GM18499 (cell line): ENCODE measurements at regions not wholly inside any gene's neighbourhood (a gene's known extent, or its start where the extent isn't known, plus 50 kb on each side); places are given as distances from the start of the nearest gene placed in this dataset.

Experiments used
- ATAC-seq: cut with Tn5 transposase; IDR thresholded peaks from one replicate; pipeline ENCODE4 v1.9.1; 2021; ENCODE audit warnings: moderate number of reproducible peaks; ENCODE audit not compliant: insufficient read depth, unreplicated experiment

DNA sequence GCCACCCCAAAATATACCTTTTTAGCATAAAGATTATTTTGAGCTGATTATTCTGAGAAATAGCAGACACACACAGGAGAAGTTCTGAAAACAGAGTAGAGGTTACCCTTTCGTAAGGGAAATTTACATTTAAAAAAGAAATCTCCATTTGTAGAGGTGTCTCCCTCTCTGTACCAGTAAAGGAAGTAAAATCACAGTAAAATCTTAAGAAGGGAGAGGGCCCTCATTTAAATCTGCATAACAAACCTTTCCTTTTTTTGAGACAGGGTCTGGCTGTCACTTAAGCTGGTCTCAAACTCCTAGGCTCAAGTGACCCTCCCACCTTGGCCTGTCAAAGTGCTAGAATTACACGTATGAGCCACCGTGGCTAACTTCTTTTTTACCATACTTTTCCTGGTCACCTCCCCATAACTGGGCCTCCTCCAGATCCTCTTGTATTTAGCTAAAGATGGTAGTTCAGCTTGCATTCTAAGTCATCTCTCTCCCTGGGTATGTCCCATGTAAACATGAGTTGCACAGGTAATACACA lies 92.2 kb upstream of the INTU start:
- no peak for ATAC-seq

DNA sequence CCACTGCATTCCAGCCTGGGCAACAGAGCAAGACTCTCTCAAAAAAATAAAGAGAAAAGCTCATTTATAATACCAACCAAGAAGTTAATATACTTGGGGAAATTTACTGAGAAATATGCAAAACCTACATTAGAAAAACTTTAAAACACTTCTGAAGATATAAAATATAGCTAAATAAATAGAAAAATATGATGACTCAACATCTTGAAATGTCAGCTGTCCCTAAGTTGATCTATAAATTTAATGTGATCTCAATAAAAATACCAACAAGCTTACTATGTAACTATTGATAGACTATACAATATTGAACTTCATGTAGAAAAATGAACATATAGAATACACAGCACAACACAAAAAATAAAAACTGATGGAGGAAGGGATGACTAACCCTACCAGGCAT lies 87.5 kb upstream of the INTU start:
- ATAC-seq: no peak

DNA sequence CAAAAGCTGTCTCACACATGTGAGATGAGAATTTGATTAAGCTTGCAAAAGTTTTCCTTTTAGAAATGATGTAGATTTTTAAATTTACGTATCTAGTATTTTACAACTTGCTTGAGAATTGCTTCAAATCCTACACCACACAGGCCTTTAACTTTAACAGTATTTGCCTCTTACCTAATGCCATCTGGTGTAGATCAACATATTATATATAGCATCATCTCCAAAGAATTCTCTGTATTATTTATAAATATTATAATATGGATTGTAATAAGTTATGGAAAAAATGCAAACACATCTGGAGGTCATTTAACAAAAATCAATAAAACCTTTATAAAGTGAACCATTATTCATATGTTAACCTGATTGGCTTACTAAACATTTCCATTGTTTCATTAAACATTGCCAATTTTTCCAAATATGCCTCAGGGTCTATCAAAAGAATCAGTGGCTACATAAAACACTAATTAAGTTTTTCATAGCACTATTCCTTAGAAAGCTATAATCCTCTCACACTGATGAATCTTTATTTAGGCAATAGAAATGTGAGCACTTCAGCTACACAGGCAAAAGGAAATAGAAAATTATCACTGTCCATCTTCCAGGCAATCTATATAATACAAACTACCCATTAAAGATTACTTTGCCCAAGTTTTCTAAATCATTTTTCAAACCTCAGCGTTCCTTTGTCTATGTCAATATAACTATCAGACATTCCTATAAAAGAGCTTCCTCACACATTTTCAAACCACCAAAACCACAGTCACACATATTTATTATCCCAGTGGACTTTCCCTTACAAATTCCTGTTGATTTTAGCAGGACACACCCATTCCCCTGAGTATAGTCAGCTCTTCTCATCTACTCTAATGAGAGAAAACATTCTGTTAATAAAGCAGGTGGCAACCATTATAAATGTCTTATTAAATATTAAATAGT lies 83.5 kb upstream of the INTU start:
- ATAC-seq: no peak

DNA sequence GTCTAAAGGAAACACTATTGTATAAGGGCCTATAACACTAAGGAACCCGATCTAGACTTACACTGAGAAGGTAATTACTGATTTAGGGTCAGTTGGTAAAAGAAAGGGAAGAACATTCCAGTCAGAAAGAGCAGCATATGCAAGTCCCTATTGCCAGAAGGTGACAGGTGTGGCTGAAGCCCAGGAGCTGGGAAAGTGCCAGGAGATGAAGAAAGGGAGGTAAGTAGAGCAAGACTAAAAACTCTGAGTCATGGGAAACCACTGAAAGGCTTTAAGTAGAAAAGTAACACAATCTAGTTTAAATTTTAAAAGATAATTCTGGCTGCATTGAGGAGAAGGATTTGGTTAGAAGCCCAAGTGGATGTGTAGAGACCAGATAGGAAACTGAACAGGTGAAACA lies 77.7 kb upstream of the INTU start:
- ATAC-seq: no peak

DNA sequence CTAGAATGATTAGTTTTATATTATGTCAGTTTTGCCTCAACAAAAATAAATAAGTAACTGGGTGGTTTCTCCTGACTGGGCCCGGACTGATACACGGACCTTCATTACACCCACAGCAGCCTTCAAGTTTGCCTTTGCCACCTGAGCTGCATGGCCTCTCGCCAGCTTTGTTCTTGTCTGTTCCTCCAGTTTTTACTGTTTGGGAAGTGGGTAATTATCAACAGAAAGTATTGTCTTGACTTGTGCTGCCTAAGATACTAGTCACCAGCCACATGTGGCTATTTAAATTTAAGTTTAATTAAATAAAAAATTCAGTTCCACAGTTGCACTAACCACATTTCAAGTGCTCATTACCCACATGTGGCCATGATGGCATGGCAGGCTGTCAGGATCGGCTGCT lies 74.7 kb upstream of the INTU start:
- no peak for ATAC-seq

DNA sequence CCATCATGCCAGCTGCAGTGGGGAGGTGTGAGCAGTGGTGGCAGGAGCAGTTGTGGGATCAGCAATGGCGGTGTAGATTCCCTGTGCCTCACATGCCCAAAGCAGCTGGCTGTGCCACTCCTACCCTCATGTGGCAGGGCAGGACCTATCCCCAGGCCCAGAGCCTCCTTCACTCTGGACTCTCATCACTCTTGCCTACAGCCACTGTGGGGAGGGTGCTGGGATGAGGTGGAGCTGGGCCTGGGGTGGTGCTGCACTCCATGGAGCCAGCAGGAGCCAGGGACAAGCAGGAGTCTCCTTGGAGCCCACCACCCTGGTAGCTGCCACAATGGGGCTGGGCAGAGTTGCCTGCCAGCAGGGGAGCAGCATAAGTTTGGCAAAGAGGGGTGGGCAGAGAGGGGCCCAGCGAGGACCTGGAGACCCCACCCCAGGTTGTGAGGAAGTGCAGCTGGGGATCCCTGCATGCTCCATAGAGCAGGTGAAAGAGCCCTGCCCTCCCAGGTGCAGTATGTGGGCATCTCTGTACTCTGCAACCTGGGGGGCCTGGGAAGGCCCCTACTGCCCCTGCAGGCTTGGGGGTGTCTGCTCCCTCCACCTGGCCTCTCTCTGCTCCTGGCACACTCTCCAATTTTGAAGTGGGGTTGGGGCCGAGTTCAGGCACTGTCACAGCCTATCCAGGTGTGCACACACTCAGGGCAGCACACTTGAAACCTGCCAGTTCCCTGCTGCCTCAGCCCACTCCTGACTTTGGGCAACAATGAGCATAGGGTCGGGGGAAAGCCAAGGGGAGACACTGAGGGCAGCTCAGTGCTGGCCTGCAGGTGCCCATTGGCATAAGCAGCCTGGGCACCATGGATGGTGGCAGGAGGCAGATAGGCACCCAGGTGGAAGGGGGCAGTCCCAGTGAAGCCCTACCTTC lies 74.0 kb upstream of the INTU start:
- ATAC-seq: no peak

DNA sequence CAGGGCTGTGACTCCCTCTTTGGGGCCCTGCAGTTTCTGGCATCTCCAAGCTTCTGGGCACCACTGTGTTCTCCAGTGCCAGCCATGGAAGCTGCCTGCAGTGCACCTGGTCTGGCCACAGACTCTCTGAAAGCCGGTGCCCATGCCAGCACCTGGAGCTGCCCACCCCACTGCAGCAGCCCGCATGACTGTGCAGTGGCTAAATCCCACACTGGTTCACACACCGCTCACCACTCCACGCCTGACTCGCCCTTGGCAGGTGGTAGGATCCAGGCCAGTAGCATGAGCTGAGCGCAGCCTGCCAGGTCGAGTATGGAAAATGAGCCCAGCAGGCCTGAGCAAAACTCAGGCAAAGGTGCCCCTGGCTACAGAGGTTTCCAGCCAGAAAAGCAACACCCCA lies 72.8 kb upstream of the INTU start:
- no peak for ATAC-seq

DNA sequence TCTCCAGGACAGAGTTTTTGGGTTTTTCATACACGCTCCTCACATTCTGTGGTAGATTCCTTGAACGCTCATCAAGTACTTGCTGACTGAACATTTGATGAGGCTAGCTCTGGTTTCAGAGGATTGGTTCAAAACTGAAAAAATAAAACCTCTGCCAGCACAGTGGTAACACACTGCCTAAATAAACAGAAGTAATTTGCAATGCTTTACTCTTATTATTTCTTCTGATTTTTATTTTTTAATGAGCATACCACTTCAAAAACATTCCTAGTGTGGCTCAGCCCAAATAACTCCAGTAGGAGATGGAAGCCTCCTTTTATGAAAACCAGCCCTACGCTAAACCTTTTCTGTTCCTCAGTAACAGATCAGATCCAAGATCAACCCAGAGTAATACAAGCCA lies 72.0 kb upstream of the INTU start:
- ATAC-seq: no peak

DNA sequence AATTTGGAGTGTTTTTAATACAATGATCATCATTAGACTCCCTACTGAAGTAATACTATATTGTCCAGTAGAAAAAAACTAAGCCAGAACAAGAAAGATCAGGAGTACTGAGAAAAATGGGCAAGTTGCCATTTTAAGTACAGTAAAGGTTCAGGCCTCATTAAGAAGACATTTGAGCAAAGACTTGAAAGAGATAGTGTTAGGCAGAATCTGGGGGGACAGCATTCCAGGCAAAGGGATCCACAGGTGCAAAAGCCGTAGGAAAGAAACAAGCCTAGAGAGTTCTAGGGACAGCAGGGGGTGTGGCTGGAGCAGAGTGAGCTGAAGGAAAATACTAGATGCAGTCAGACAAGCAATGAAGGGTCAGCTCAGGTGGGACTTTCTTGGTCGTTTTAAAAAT lies 58.1 kb upstream of the INTU start:
- ATAC-seq: no peak

DNA sequence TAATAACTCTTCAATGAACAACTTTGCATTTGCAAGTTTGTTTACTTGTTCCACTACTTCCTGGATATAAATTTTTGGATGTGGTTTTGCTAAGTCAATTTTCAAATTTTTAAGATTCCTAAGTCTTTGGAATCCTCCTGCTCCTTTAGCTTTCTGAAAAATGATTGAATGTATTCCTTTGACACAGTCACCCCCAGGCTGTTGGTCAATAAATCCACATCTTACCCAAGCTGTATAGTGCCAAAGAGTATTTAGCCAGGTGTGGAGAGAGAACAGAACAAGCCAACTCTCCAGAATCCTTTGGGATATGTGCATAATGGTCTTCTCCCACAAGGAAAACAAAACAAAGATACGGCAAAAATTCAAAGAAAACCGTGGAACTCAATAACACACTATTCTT lies 56.9 kb upstream of the INTU start:
- no peak for ATAC-seq

DNA sequence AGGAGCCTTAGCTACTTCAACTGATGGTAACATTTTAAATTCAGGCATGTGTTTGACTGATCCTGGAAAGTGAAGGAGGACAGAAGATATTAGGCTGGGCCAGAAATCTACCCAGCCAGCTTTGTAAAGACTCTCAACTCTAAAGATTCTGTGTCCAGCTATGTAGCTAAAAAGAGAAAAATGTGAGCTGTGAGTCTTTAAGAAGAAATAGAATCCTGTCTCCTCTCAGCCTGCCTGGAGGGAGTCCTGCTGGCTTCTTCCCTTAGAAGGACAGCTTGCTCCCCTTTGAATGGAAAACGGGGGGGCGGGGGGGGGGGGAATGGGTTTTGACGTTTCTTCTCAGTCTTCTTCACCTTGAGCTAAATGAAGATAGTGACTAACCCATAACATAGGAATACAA lies 54.3 kb upstream of the INTU start:
- ATAC-seq: no peak

DNA sequence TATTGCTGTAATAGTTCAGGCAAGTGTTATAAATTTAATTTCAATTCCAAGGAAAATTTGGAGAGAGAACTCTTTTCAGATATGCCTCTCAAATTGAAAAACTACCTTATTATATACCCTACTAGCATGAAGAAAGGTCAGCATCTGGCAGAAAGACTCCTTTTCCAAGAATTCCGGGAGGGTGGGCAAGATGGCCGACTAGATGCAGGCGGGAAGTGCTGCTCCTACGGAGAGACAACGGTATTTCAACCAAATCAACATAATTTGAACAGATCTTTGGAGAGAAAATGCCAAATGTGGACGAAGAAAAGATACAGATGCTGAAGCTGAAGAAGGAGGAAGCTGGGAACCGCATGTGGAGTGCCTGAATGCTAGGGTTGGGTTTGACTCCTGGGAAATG lies 53.8 kb upstream of the INTU start:
- no peak for ATAC-seq

DNA sequence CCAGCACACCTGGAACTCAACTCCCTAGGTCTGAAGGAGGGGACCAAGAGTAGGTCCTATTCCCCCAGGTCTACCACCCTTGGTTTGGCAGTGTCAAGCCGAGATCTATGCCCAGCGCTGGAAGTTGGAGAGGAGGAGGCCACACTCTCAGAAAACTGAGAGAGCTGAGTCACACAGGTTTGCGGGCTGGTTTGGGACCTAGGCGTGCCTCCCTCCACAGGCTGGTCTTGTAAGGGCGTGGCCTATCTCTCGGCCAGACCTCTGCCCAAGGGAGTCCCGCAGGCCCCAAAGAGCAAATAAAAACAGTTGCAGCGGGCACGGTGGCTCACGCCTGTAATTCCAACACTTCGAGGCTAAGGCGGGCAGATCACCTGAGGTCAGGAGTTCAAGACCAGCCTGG lies 52.9 kb upstream of the INTU start:
- ATAC-seq: no peak

DNA sequence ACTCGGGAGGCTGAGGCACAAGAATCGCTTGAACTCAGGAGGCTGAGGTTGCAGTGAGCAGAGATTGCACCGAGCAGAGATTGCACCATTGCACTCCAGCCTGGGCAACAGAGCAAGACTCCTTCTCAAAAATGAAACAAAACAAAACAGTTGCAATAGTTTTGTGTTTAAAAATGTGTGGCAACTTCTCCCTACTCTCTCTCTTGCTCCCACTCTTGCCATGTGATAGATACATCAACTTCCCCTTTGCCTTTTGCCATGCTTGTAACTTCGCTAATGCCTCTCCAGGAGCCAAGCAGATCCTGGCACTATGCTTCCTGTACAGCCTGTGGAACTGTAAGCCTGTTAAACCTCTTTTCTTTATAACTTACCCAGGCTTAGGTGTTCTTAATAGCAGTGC lies 52.5 kb upstream of the INTU start:
- ATAC-seq: no peak

DNA sequence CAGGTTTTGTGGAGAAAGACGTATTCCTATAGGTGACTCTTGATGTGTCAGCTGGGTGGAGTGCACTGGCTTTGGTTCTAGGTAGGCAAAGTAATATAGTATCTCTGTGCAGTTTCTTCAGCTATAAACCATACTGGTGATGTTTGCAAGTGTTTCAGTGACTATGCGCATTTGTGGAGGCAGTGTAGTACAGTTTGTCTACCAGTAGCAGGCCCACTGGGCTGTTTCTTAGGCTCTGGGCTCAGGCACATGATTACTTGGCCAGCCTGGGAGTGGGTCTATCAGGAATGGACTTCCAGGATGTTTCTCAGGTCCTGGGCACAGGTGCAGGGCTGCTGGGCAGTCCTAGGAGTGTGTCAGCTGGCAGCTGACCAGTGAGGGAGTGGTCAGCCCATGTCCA lies 51.9 kb upstream of the INTU start:
- ATAC-seq: no peak
